Thyroid gland (tissue), 4 donors: ENCODE measurements at regions not wholly inside any gene's neighbourhood (a gene's known extent, or its start where the extent isn't known, plus 50 kb on each side); places are given as distances from the start of the nearest gene placed in this dataset.
A peak's percentile ranks its signal among the peaks of the same experiment; 100 is the strongest.

Source experiments
- DNase-seq, 2 donors: peaks; one replicate each; pipeline ENCODE4 v3.0.0-alpha.2; 2019
- H3K27ac ChIP-seq, 3 donors: fragments of 200-600 bp; sonication (generic); 1 replicate in 2 of 3; 2 replicates in 1 of 3; pipeline ENCODE4 v1.5.1; 2016 to 2019; ENCODE audit warnings: mild to moderate bottlenecking in 1 of 3, moderate library complexity in 1 of 3
- H3K27me3 ChIP-seq: fragments of 200-600 bp; sonication (generic); one replicate; pipeline ENCODE4 v1.5.1; 2019
- H3K36me3 ChIP-seq, 2 donors: fragments of 200-600 bp; sonication (generic); one replicate each; pipeline ENCODE4 v1.5.1; 2016 to 2019
- H3K4me1 ChIP-seq, 2 donors: fragments of 200-600 bp; sonication (generic); one replicate each; pipeline ENCODE4 v1.5.1; 2017 to 2019
- H3K4me3 ChIP-seq, 3 donors: fragments of 200-600 bp; sonication (generic); replicated peaks in 1 of 3; 1 replicate in 2 of 3; 2 replicates in 1 of 3; pipeline ENCODE4 v1.5.1; 2016; ENCODE audit warnings: mild to moderate bottlenecking in 1 of 3
- H3K9me3 ChIP-seq: fragments of 200-600 bp; sonication (generic); one replicate; pipeline ENCODE4 v1.5.1; 2017
- CTCF ChIP-seq, 6 experiments: fragments of 200-600 bp in 3 of 6; fragments of 450-650 bp in 3 of 6; sonication (generic) in 3 of 6; IDR thresholded peaks; one replicate each; pipeline ENCODE4 v1.5.1; 2016 to 2019; ENCODE audit warnings: antibody characterized with exemption in 6 of 6, mild to moderate bottlenecking in 2 of 6, inconsistent platforms in 1 of 6, moderate library complexity in 1 of 6
- POLR2A ChIP-seq, 2 donors: fragments of 450-650 bp; IDR thresholded peaks; one replicate each; pipeline ENCODE4 v1.6.1; 2017; ENCODE audit warnings: antibody characterized with exemption in 2 of 2, mild to moderate bottlenecking in 2 of 2, moderate library complexity in 1 of 2
- WGBS, 2 donors: methylation state at CpG; one replicate each; pipeline ENCODE4 v1.1.5; 2017; 5-methylcytosine and 5-hydroxymethylcytosine counted together
- intact Hi-C: fragments of 100-400 bp; cut with DNase I; formaldehyde crosslinking; loops from one replicate; pipeline ENCODE4 v1.15.1; 2023

GRCh38 chr2:88873620-88874019, 182.1 kb downstream of the RPIA start:
- H3K27ac ChIP-seq, result no peak overlapping the region
- no peaks in the 10 kb centered on the region for H3K27me3 ChIP-seq
- DNase-seq, result no peak
- no peaks in the 10 kb centered on the region for H3K4me1 ChIP-seq
- H3K4me3 ChIP-seq, result no peak overlapping the region
- H3K9me3 ChIP-seq, result no peaks in the 10 kb centered on the region
- TF ChIP-seq CTCF (IDR thresholded peaks at IDR 0.05), result no peak
- no peak for TF ChIP-seq POLR2A (IDR thresholded peaks at IDR 0.05)
- H3K36me3 ChIP-seq, result no peaks in the 10 kb centered on the region
- intact Hi-C loops, result no loop called here

- intact Hi-C loops, result no loop called here
- Histone ChIP-seq H3K4me3 (no peak overlapping the region), H3K27ac (no peak overlapping the region), H3K36me3 (no peaks in the 10 kb centered on the region), H3K4me1 (no peaks in the 10 kb centered on the region), H3K9me3 (no peaks in the 10 kb centered on the region), H3K27me3 (no peaks in the 10 kb centered on the region)
- TF ChIP-seq CTCF (IDR thresholded peaks at IDR 0.05) (peak; percentile 44 to 83 (median 77)), POLR2A (IDR thresholded peaks at IDR 0.05) (no peak)
- DNase-seq, result peak; percentile 29 to 40
- WGBS, 2 donors, result 27 to 28% methylated on average over 4 of the region's 4 CpGs
Measured at GRCh38 chr2:88874063-88874657, 182.7 kb downstream of the RPIA start.

- no peaks in the 10 kb centered on the region for H3K9me3 ChIP-seq
- no peak overlapping the region for H3K27ac ChIP-seq
- no peaks in the 10 kb centered on the region for H3K27me3 ChIP-seq
- intact Hi-C loops, result no loop called here
- WGBS, 2 donors, result 74% methylated on average over 3 of the region's 3 CpGs
- DNase-seq, result no peak
- no peak for TF ChIP-seq CTCF (IDR thresholded peaks at IDR 0.05)
- TF ChIP-seq POLR2A (IDR thresholded peaks at IDR 0.05), result no peak
- no peak overlapping the region for H3K4me3 ChIP-seq
- no peaks in the 10 kb centered on the region for H3K4me1 ChIP-seq
- no peaks in the 10 kb centered on the region for H3K36me3 ChIP-seq
Measured at GRCh38 chr2:88875736-88876135, 184.3 kb downstream of the RPIA start.

GRCh38 chr2:88880441-88880953, 189.0 kb downstream of the RPIA start:
- Histone ChIP-seq H3K4me1 (no peaks in the 10 kb centered on the region), H3K27ac (peak overlapping the region in 1 of 3 donors; percentile 45), H3K27me3 (no peaks in the 10 kb centered on the region), H3K4me3 (no peak overlapping the region), H3K36me3 (no peaks in the 10 kb centered on the region), H3K9me3 (no peaks in the 10 kb centered on the region)
- no peak for TF ChIP-seq POLR2A (IDR thresholded peaks at IDR 0.05)
- TF ChIP-seq CTCF (IDR thresholded peaks at IDR 0.05), result peak in 5 of 6 experiments; percentile 55 to 82 (median 65)
- 2 to 6% methylated on average over 11 of the region's 11 CpGs for WGBS, 2 donors
- DNase-seq, result peak; percentile 47 to 48
- intact Hi-C loops, result no loop called here

- TF ChIP-seq CTCF (IDR thresholded peaks at IDR 0.05), result no peak
- TF ChIP-seq POLR2A (IDR thresholded peaks at IDR 0.05), result no peak
- no peaks in the 10 kb centered on the region for H3K27me3 ChIP-seq
- H3K27ac ChIP-seq, result no peak overlapping the region
- H3K36me3 ChIP-seq, result no peaks in the 10 kb centered on the region
- no peaks in the 10 kb centered on the region for H3K4me1 ChIP-seq
- 20 to 43% methylated on average over 3 of the region's 3 CpGs for WGBS, 2 donors
- H3K9me3 ChIP-seq, result no peaks in the 10 kb centered on the region
- intact Hi-C loops, result no loop called here
- H3K4me3 ChIP-seq, result no peak overlapping the region
- no peak for DNase-seq
Measured at GRCh38 chr2:88885275-88885674, 193.8 kb downstream of the RPIA start.
